ENCODE measurements at regions not wholly inside any gene's neighbourhood (a gene's known extent, or its start where the extent isn't known, plus 50 kb on each side); places are given as distances from the start of the nearest gene placed in this dataset.

DNA sequence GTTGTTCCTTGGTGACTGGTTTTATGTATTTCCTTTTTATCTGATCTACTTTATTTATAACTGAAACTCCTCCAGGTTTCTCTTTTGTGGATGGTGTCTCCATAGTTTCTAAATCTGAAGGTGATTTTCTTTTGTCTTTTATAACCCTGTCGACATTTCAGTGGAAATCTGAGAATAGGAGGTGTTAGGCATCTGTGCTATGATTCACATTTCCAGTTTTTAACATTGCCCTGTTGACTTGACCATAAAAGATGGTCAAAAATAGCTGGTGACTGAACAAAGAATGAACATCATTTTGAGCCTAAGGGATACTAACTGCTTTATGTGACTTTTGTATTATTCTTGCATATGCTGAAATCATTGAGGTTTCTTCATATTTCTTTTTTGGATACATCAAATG, 190.5 kb downstream of the PCSK1 start:
- no peak for TF ChIP-seq POLR2A (IDR thresholded peaks at IDR 0.05; ENCODE audit: low read depth, low read length)
- TF ChIP-seq, protein P1, sequence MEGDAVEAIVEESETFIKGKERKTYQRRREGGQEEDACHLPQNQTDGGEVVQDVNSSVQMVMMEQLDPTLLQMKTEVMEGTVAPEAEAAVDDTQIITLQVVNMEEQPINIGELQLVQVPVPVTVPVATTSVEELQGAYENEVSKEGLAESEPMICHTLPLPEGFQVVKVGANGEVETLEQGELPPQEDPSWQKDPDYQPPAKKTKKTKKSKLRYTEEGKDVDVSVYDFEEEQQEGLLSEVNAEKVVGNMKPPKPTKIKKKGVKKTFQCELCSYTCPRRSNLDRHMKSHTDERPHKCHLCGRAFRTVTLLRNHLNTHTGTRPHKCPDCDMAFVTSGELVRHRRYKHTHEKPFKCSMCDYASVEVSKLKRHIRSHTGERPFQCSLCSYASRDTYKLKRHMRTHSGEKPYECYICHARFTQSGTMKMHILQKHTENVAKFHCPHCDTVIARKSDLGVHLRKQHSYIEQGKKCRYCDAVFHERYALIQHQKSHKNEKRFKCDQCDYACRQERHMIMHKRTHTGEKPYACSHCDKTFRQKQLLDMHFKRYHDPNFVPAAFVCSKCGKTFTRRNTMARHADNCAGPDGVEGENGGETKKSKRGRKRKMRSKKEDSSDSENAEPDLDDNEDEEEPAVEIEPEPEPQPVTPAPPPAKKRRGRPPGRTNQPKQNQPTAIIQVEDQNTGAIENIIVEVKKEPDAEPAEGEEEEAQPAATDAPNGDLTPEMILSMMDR (IDR thresholded peaks at IDR 0.05; ENCODE audit: extremely low read depth in 1 of 2, insufficient read depth in 1 of 2, low read depth in 1 of 2, low read length in 2 of 2), result no peak
- no peak for TF ChIP-seq POLR2AphosphoS5 (IDR thresholded peaks at IDR 0.05; ENCODE audit: insufficient read depth, low read depth, low read length)
- TF ChIP-seq MYC (IDR thresholded peaks at IDR 0.05; ENCODE audit: low read depth, low read length), result no peak
- no peak for TF ChIP-seq EZH2 (IDR thresholded peaks at IDR 0.05; ENCODE audit: borderline replicate concordance, low read depth, low read length, severe bottlenecking)
